Ramos (cell line): ENCODE measurements at regions not wholly inside any gene's neighbourhood (a gene's known extent, or its start where the extent isn't known, plus 50 kb on each side); places are given as distances from the start of the nearest gene placed in this dataset.

ENCODE experiments used
- in situ Hi-C: fragments of 300-500 bp; cut with MboI; formaldehyde crosslinking; loops from one replicate; pipeline ENCODE4 v1.14.3; 2022; ENCODE audit warnings: low sequenced_read_pairs; ENCODE audit not compliant: unreplicated experiment

- in situ Hi-C loops = no loop called here
These were observed 960.6 kb downstream of the BRD1 start for GRCh38 chr22:48866906-48867681.

DNA sequence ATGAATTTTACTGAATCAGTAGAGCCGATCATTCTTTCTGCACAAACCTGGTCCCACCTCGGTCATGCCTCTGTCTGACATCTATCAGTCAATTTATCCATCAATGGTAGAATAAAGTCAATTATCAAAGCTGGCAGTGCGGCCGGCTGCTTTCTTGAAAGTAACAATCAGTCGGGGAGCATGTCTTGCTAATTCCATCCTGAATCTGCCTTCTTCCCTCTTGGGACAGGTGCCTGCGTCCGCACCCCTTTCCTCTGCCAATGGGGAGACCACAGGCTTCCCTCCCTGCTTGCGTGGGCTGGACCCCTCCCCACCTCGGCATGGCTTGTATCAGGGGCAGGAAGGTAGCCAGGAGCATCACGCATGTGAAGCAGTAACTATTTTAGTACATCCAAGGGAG, 962.9 kb downstream of the BRD1 start:
- in situ Hi-C loops = no loop called here

GRCh38 chr22:48863965-48864528, 963.6 kb downstream of the BRD1 start:
- in situ Hi-C loops = no loop called here

DNA sequence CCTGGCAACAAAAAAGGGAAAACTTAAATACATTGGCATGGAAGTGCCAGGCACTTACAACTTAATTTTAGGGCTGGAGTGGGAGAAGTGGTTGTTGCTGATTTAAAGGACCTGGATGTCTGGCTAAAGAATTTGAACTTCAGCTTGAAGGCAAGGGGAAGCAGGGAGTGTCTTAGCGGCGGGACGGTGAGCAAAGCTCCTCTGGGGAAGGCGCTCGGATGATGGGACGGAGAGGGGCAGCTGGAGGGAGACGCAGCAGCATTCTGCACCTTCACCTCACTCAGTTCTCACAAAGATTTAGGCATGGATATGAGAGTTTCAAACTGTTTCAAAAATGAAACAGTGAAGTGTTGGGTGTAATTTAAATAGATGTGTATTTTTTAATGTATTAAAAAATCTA, 967.1 kb downstream of the BRD1 start:
- in situ Hi-C loops = no loop called here

DNA sequence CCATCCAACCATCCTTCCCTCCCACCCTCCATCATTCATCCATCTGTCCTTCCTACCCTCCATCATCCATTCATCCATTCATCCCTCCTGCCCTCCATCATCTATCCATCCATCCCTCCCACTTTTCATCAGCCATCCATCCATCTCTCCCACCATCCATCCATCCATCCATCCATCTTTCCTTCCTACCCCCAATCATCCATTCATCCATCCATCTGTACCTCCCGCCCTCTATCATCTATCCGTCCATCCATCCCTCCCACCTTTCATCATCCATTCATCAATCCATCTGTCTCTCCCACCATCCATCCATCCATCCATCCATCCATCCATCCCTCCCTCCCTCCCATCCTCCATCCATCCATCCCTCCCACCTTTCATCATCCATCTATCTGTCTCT, 968.8 kb downstream of the BRD1 start:
- in situ Hi-C loops = no loop called here

GRCh38 chr22:48858121-48858520, 969.6 kb downstream of the BRD1 start:
- in situ Hi-C loops = no loop called here

- in situ Hi-C loops = no loop called here
These were observed 970.4 kb downstream of the BRD1 start for GRCh38 chr22:48857202-48857805.

DNA sequence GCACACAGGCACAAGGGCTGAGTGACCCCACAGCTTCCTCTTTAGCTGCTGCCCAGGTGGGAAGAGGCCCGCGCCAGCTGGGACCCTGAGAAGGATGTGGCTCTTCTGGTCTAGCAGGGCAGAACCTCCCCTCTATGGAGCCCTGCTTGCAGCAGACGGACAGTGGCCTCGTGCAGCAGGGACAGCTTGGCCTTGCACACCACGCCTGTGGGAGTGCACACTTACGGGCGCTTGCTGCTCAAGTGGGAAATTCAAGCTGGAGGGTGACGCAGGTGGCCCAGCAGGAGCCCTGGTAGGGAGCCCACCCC, 971.4 kb downstream of the BRD1 start:
- in situ Hi-C loops = no loop called here

- in situ Hi-C loops = no loop called here
These were observed 971.9 kb downstream of the BRD1 start for GRCh38 chr22:48855593-48856307.

DNA sequence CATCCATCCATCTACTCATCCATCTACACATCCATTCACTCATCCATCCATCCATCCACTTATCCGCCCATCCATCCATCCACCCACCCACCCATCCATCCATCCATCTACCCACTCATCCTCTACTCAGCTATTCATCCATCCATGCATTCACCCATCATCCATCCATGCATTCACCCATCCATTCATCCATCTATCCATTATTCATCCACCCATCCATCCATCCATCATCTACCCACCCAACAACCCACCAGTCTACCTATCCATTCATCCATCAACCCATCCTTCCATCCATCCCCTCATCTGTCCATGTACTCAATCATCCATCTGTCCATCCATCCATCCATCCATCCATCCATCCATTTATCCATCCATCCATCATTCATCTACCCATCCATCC, 972.7 kb downstream of the BRD1 start:
- in situ Hi-C loops = no loop called here

GRCh38 chr22:48853627-48854240, 973.9 kb downstream of the BRD1 start:
- in situ Hi-C loops = no loop called here

GRCh38 chr22:48851933-48852549, 975.6 kb downstream of the BRD1 start:
- in situ Hi-C loops = no loop called here

GRCh38 chr22:48850658-48851287, 976.9 kb downstream of the BRD1 start:
- in situ Hi-C loops = no loop called here

- in situ Hi-C loops = no loop called here
These were observed 977.6 kb downstream of the BRD1 start for GRCh38 chr22:48849963-48850657.

DNA sequence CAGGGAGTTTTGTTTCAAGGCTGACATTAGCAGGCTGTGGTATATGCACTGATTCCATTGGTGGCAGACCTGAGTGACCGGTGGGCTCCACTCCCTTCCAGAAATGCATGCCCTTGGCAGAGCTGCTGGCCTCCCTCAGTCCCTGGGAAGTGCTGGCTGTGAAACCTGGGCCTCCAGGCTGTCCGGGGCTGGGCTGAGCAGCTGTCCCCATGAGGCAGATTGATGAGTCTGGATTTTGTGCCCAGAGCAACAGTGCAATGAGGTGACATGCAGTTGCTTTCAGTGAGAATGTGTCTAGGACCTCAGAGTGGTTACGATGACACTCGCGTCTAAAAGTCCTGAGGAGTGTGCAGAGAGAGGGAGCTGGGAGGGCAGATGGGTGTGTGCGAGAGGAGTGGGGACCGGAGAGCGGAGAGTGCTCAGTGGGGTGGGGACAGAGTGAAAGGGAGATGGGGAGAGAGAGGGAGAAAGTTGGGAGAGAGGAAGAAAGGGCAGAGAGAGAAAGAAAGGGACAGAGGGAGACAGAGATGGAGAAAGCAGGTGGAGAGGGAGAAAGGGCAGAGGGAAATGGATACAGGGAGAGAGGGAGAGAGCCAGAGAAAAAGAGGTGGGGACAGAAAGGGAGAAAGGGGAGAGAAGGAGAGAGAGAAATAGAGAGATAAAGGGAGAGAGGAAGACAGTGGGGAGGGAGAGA, 978.3 kb downstream of the BRD1 start:
- in situ Hi-C loops = no loop called here

DNA sequence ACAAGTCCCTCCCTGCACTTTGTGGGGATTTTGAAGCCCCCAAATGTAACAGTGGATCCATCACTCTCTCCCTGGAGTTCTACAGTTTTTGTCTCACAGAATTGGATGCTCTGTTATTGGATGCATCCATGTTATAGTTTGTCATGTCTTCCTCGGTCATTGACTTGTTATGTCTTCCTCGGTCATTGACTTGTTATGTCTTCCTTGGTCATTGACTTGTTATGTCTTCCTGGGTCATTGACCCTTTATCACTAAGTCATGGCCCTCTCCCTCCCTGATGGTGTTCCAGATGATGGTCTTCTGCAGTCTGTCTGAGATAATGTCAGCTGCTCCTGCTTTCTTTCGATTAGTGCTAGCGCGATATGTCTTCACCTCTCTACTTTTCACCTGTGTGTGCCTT, 981.5 kb downstream of the BRD1 start:
- in situ Hi-C loops = no loop called here

DNA sequence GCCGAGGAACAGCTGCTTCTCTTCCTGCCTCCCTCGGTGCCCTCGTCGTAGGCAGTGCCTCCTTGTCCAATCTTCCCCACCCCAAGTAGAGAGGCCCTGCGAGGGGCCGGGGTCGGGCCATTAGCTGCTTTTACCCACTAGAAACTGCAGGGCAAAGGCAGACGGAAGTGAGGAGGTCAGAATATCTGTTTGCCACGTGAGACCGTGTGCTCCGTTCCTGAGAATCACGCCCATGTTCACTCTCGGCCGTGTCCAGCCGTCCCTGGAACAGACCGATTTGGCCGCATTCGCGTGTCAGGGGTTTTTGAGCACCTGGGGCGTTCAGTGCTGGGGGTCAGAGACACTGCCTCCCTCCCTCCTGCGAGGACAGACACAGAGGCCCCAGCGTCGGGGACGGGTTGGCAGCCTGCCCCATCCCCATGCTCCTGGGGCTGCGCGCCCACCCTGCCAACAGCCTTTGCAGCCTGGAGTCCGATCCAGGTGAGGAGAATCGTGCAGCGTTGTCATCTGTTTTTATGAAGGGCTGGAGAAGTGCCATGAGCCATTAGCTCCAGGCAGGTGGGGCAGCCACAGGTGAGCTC, 982.2 kb downstream of the BRD1 start:
- in situ Hi-C loops = no loop called here

DNA sequence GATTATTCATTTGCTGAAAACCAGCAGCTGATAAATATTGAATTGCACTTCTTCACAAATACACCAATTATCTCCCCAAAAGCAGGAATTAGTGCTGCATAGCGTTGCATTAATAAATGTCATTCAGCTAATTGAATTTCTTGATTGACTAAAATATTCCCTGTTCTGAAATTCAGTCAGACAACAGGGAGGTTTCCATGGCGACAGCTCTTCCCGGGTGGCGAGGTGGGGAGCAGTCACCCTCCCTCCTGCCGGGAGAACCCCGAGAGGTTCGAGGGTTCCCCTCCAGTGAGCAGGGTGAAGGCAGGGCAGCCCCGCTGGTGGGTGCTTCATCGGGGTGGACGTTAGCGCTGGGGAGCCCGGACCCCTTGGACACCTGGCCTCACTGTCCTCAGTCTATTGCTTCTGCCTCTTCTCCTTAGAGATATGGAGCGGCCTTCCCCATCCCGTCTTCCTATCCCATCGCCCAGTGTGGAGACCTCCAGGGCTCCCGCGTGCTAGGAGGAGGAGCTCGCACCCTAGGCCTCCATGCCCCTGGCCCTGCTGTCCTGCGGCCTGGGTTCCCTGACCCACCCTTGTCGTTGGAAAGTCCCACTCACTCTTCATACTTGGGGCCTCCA, 983.5 kb downstream of the BRD1 start:
- in situ Hi-C loops = no loop called here
